ENCODE measurements at regions not wholly inside any gene's neighbourhood (a gene's known extent, or its start where the extent isn't known, plus 50 kb on each side); places are given as distances from the start of the nearest gene placed in this dataset.

GRCh38 chr2:234708717-234709116 is 211.8 kb upstream of the ARL4C start:
- no peak overlapping the region for H3K4me3 Mint-ChIP-seq
- H3K4me3 ChIP-seq (ENCODE audit: low read length): no peak overlapping the region
- no peaks in the 10 kb centered on the region for H3K36me3 ChIP-seq (ENCODE audit: control insufficient read depth, insufficient read depth, low read length)
- intact Hi-C loops (cut with micrococcal nuclease): no loop called here
- 92% methylated on average over 3 of the region's 3 CpGs for WGBS (ENCODE audit: insufficient coverage)
- no peak for TF ChIP-seq CTCF (IDR thresholded peaks at IDR 0.05)
- H3K27ac Mint-ChIP-seq: no peak overlapping the region
- DNase-seq (no peak), ATAC-seq (no peak)
- peaks cover 2% of the 10 kb centered on the region for H3K27me3 ChIP-seq (ENCODE audit: control insufficient read depth, insufficient read depth, low read length)
- H3K36me3 Mint-ChIP-seq: no peaks in the 10 kb centered on the region
- no peaks in the 10 kb centered on the region for H3K4me1 ChIP-seq (ENCODE audit: control insufficient read depth, insufficient read depth, low read length)
- H3K4me1 Mint-ChIP-seq: no peaks in the 10 kb centered on the region
- no peak overlapping the region for H3K27ac ChIP-seq (ENCODE audit: low read length)
- no peaks in the 10 kb centered on the region for H3K9me3 ChIP-seq (ENCODE audit: control insufficient read depth, insufficient read depth, low read length)
- H3K9me3 Mint-ChIP-seq: no peaks in the 10 kb centered on the region
- peaks cover 15 to 17% of the 10 kb centered on the region in 2 donors for H3K27me3 Mint-ChIP-seq (ENCODE audit: low read depth in 2 of 2)

GRCh38 chr2:234708091-234708683 is 211.3 kb upstream of the ARL4C start:
- H3K27me3 Mint-ChIP-seq (ENCODE audit: low read depth in 2 of 2): peaks cover 14% of the 10 kb centered on the region in 2 donors
- H3K36me3 ChIP-seq (ENCODE audit: control insufficient read depth, insufficient read depth, low read length): no peaks in the 10 kb centered on the region
- no peaks in the 10 kb centered on the region for H3K9me3 Mint-ChIP-seq
- intact Hi-C loops (cut with micrococcal nuclease): no loop called here
- H3K4me1 ChIP-seq (ENCODE audit: control insufficient read depth, insufficient read depth, low read length): no peaks in the 10 kb centered on the region
- no peak for TF ChIP-seq CTCF (IDR thresholded peaks at IDR 0.05)
- no peak overlapping the region for H3K27ac ChIP-seq (ENCODE audit: low read length)
- H3K27ac Mint-ChIP-seq: no peak overlapping the region
- ATAC-seq (no peak), DNase-seq (no peak)
- H3K36me3 Mint-ChIP-seq: no peaks in the 10 kb centered on the region
- H3K9me3 ChIP-seq (ENCODE audit: control insufficient read depth, insufficient read depth, low read length): no peaks in the 10 kb centered on the region
- WGBS (ENCODE audit: insufficient coverage): 73% methylated on average over 10 of the region's 10 CpGs
- H3K4me3 Mint-ChIP-seq: no peak overlapping the region
- no peaks in the 10 kb centered on the region for H3K4me1 Mint-ChIP-seq
- H3K27me3 ChIP-seq (ENCODE audit: control insufficient read depth, insufficient read depth, low read length): peaks cover 2% of the 10 kb centered on the region
- no peak overlapping the region for H3K4me3 ChIP-seq (ENCODE audit: low read length)

- intact Hi-C loops (cut with micrococcal nuclease): no loop called here
- DNase-seq (no peak), ATAC-seq (no peak)
- H3K36me3 Mint-ChIP-seq: no peaks in the 10 kb centered on the region
- Histone ChIP-seq H3K9me3 (ENCODE audit: control insufficient read depth, insufficient read depth, low read length) (no peaks in the 10 kb centered on the region), H3K27me3 (ENCODE audit: control insufficient read depth, insufficient read depth, low read length) (peaks cover 2% of the 10 kb centered on the region), H3K36me3 (ENCODE audit: control insufficient read depth, insufficient read depth, low read length) (no peaks in the 10 kb centered on the region), H3K4me1 (ENCODE audit: control insufficient read depth, insufficient read depth, low read length) (no peaks in the 10 kb centered on the region), H3K4me3 (ENCODE audit: low read length) (no peak overlapping the region), H3K27ac (ENCODE audit: low read length) (no peak overlapping the region)
- H3K27me3 Mint-ChIP-seq (ENCODE audit: low read depth in 2 of 2): peaks cover 9 to 14% of the 10 kb centered on the region in 2 donors
- TF ChIP-seq CTCF (IDR thresholded peaks at IDR 0.05): no peak
- no peaks in the 10 kb centered on the region for H3K4me1 Mint-ChIP-seq
- H3K9me3 Mint-ChIP-seq: no peaks in the 10 kb centered on the region
- no peak overlapping the region for H3K27ac Mint-ChIP-seq
- 88% methylated on average over 3 of the region's 3 CpGs for WGBS (ENCODE audit: insufficient coverage)
- H3K4me3 Mint-ChIP-seq: no peak overlapping the region
Observed at GRCh38 chr2:234706086-234706485, 209.2 kb upstream of the ARL4C start.

GRCh38 chr2:234705108-234705507 is 208.2 kb upstream of the ARL4C start:
- WGBS (ENCODE audit: insufficient coverage): 71% methylated on average over 3 of the region's 3 CpGs
- no peak for DNase-seq
- no peak for ATAC-seq
- intact Hi-C loops (cut with micrococcal nuclease): no loop called here
- Histone ChIP-seq H3K9me3 (ENCODE audit: control insufficient read depth, insufficient read depth, low read length) (no peaks in the 10 kb centered on the region), H3K27me3 (ENCODE audit: control insufficient read depth, insufficient read depth, low read length) (peaks cover 2% of the 10 kb centered on the region), H3K36me3 (ENCODE audit: control insufficient read depth, insufficient read depth, low read length) (no peaks in the 10 kb centered on the region), H3K4me3 (ENCODE audit: low read length) (no peak overlapping the region), H3K4me1 (ENCODE audit: control insufficient read depth, insufficient read depth, low read length) (no peaks in the 10 kb centered on the region), H3K27ac (ENCODE audit: low read length) (no peak overlapping the region)
- H3K27me3 Mint-ChIP-seq (ENCODE audit: low read depth in 2 of 2): peaks cover 3 to 5% of the 10 kb centered on the region in 2 donors
- no peaks in the 10 kb centered on the region for H3K4me1 Mint-ChIP-seq
- H3K27ac Mint-ChIP-seq: no peak overlapping the region
- no peak for TF ChIP-seq CTCF (IDR thresholded peaks at IDR 0.05)
- H3K4me3 Mint-ChIP-seq: no peak overlapping the region
- no peaks in the 10 kb centered on the region for H3K36me3 Mint-ChIP-seq
- no peaks in the 10 kb centered on the region for H3K9me3 Mint-ChIP-seq

Measured in natural killer cell (primary cell).